Glutamatergic neuron (in vitro differentiated cells): ENCODE measurements at regions not wholly inside any gene's neighbourhood (a gene's known extent, or its start where the extent isn't known, plus 50 kb on each side); places are given as distances from the start of the nearest gene placed in this dataset.
A peak's percentile ranks its signal among the peaks of the same experiment; 100 is the strongest.

ENCODE experiments used
- DNase-seq: peaks from one replicate; pipeline ENCODE4 v3.0.0; 2022
- H3K27ac Mint-ChIP-seq: one replicate; pipeline ENCODE4 v1.8.0; 2020; ENCODE audit warnings: mild to moderate bottlenecking, mixed read lengths, inconsistent platforms; ENCODE audit not compliant: unreplicated experiment
- H3K27me3 Mint-ChIP-seq: one replicate; pipeline ENCODE4 v1.8.0; 2020; ENCODE audit warnings: mild to moderate bottlenecking, moderate library complexity, mixed read lengths, inconsistent platforms; ENCODE audit not compliant: unreplicated experiment
- H3K36me3 Mint-ChIP-seq: one replicate; pipeline ENCODE4 v1.8.0; 2020; ENCODE audit warnings: mild to moderate bottlenecking, mixed read lengths, inconsistent platforms; ENCODE audit not compliant: unreplicated experiment
- H3K4me1 Mint-ChIP-seq: one replicate; pipeline ENCODE4 v1.8.0; 2020; ENCODE audit warnings: mild to moderate bottlenecking, low read depth, mixed read lengths, inconsistent platforms; ENCODE audit not compliant: unreplicated experiment
- H3K4me3 Mint-ChIP-seq: one replicate; pipeline ENCODE4 v1.8.0; 2020; ENCODE audit warnings: mild to moderate bottlenecking, mixed read lengths, inconsistent platforms; ENCODE audit not compliant: unreplicated experiment
- H3K9me3 Mint-ChIP-seq: one replicate; pipeline ENCODE4 v1.8.0; 2020; ENCODE audit warnings: mild to moderate bottlenecking, moderate library complexity, mixed read lengths, inconsistent platforms; ENCODE audit not compliant: unreplicated experiment
- TF ChIP-seq, protein P1 (sequence below): fragments of 200-600 bp; sonication (generic); IDR thresholded peaks from one replicate; pipeline ENCODE4 v1.5.0; 2021; ENCODE audit not compliant: partially characterized antibody, unreplicated experiment

DNA sequence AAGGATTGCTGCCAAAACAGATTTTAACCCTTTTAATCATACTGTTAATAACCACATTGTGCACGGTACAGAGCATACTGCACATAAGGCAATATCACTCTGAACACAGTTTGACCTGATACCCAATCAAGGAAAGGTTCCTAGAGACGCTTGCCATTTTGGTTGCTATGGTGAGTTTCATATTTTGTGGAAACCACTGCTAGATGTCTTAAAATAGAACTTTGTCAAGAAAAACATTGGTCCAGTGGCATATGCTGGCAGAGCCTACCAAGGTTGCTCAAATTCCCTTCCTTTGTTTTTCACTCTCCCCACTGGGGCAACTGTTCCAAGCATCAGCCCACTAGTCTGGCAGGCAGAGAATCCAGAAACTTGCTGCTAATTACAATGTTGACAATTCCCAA, 114.8 kb upstream of the DPYD start:
- TF ChIP-seq, protein P1, sequence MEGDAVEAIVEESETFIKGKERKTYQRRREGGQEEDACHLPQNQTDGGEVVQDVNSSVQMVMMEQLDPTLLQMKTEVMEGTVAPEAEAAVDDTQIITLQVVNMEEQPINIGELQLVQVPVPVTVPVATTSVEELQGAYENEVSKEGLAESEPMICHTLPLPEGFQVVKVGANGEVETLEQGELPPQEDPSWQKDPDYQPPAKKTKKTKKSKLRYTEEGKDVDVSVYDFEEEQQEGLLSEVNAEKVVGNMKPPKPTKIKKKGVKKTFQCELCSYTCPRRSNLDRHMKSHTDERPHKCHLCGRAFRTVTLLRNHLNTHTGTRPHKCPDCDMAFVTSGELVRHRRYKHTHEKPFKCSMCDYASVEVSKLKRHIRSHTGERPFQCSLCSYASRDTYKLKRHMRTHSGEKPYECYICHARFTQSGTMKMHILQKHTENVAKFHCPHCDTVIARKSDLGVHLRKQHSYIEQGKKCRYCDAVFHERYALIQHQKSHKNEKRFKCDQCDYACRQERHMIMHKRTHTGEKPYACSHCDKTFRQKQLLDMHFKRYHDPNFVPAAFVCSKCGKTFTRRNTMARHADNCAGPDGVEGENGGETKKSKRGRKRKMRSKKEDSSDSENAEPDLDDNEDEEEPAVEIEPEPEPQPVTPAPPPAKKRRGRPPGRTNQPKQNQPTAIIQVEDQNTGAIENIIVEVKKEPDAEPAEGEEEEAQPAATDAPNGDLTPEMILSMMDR = no peak
- Mint-ChIP-seq H3K9me3 (no peaks in the 10 kb centered on the region), H3K36me3 (no peaks in the 10 kb centered on the region), H3K4me1 (peaks cover 4% of the 10 kb centered on the region), H3K27me3 (no peaks in the 10 kb centered on the region), H3K4me3 (no peak overlapping the region), H3K27ac (no peak overlapping the region)
- no peak for DNase-seq

DNA sequence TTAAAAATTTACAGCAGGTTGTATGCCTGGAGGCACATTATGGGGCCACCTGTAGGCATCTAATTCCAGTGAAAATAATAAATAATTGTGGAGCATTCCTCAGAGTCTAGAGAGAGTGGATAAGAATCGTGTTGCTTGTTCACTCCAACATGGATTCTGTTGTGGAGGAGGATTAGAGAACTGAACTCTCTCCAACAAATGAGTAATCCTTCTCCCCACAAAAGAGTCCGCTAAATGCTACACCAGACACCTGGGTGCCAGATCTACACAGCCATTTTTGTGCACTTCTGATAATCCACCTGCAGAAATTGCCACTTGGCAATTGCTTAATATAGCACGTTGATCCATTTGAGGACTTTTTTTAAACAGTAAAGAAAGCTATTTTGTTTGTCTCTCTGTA, 113.7 kb upstream of the DPYD start:
- Mint-ChIP-seq H3K4me1 (peaks cover 4% of the 10 kb centered on the region), H3K36me3 (no peaks in the 10 kb centered on the region), H3K27ac (no peak overlapping the region)

DNA sequence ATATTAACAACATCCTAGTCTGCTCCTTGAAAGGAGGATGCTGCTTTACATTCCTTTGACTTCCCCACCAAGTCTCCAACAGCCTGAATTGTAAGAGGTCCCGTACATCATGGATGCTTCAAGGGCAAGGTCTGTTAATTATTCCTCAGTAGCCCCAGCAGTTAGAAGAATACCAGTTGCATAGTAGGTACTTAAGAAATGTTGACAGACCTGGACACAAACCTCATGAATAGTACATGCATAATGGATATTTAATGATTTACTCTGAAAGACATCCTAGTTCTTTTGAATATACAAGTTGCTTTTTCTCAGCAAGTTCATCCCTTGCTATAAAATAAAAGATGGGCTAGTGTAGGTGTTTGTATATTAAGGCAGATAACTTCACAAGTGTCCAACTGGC, 112.1 kb upstream of the DPYD start:
- H3K4me1 Mint-ChIP-seq = peaks cover 4% of the 10 kb centered on the region
- no peaks in the 10 kb centered on the region for H3K9me3 Mint-ChIP-seq
- TF ChIP-seq, protein P1 = no peak
- H3K36me3 Mint-ChIP-seq = no peaks in the 10 kb centered on the region
- no peak for DNase-seq
- H3K27ac Mint-ChIP-seq = no peak overlapping the region
- H3K27me3 Mint-ChIP-seq = no peaks in the 10 kb centered on the region
- peak overlapping the region; percentile 30 for H3K4me3 Mint-ChIP-seq

More for the DNA sequence above, 113.7 kb upstream of the DPYD start:
- TF ChIP-seq, protein P1 = no peak
- no peaks in the 10 kb centered on the region for H3K27me3 Mint-ChIP-seq
- no peaks in the 10 kb centered on the region for H3K9me3 Mint-ChIP-seq
- H3K4me3 Mint-ChIP-seq = peak overlapping the region; percentile 9
- DNase-seq = no peak

- Mint-ChIP-seq H3K27ac (no peak overlapping the region), H3K27me3 (no peaks in the 10 kb centered on the region), H3K4me3 (no peak overlapping the region), H3K36me3 (no peaks in the 10 kb centered on the region), H3K9me3 (no peaks in the 10 kb centered on the region), H3K4me1 (peaks cover 4% of the 10 kb centered on the region)
- no peak for DNase-seq
- TF ChIP-seq, protein P1 = no peak
Measured at GRCh38 chr1:98030976-98031375, 110.1 kb upstream of the DPYD start.

- H3K9me3 Mint-ChIP-seq = no peaks in the 10 kb centered on the region
- DNase-seq = no peak
- H3K27ac Mint-ChIP-seq = no peak overlapping the region
- TF ChIP-seq, protein P1 = no peak
- H3K4me3 Mint-ChIP-seq = no peak overlapping the region
- H3K36me3 Mint-ChIP-seq = no peaks in the 10 kb centered on the region
- H3K27me3 Mint-ChIP-seq = no peaks in the 10 kb centered on the region
- H3K4me1 Mint-ChIP-seq = peaks cover 1% of the 10 kb centered on the region
Measured at GRCh38 chr1:98030483-98030882, 109.6 kb upstream of the DPYD start.
